GM23248 (cell line): ENCODE measurements at regions not wholly inside any gene's neighbourhood (a gene's known extent, or its start where the extent isn't known, plus 50 kb on each side); places are given as distances from the start of the nearest gene placed in this dataset.

Experiments
- EZH2 ChIP-seq: fragments of 200-600 bp; sonication (generic); IDR thresholded peaks from 2 replicates; pipeline ENCODE4 v1.6.1; 2018; ENCODE audit warnings: antibody characterized with exemption, mild to moderate bottlenecking; ENCODE audit not compliant: insufficient read depth, poor library complexity, severe bottlenecking
- EZH2phosphoT487 ChIP-seq: fragments of 200-600 bp; sonication (generic); IDR thresholded peaks from 2 replicates; pipeline ENCODE4 v1.6.1; 2018; ENCODE audit warnings: antibody characterized with exemption, moderate library complexity, mild to moderate bottlenecking, low read depth; ENCODE audit not compliant: insufficient read depth

DNA sequence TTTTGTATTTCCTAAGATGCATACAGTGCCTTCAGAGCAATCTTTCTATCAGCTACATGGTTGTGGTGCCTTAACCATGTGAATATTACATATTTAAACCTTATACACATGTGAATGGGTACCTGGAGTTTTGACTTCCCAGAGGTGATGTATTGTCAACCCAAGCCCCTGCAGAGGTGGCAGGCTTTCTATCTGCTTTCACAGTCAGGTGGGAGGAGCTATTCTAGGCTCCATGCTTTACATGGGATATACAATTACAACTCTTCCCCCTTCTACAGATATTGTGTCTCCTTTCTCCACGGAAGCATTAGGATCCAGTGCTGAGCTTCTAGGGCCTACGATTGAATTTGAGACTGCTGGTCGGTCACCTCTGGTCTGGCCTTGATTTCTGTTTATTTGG lies 89.8 kb upstream of the TUT7 start:
- no peak for TF ChIP-seq EZH2phosphoT487
- TF ChIP-seq EZH2, result no peak
